ENCODE measurements at regions not wholly inside any gene's neighbourhood (a gene's known extent, or its start where the extent isn't known, plus 50 kb on each side); places are given as distances from the start of the nearest gene placed in this dataset.
"Not testable (repeated sequence)": the region's sequence is repeated elsewhere in the genome, so short reads cannot be mapped to it uniquely, and the experiment has no call there.

- H3K4me3 ChIP-seq (ENCODE audit: low read depth, low read length), result no peak overlapping the region
- DNase-seq (ENCODE audit: low read depth), result no peak
- no peak for TF ChIP-seq CTCF (IDR thresholded peaks at IDR 0.05; ENCODE audit: low read depth, low read length, missing control alignments)
Observed at GRCh38 chr5:152472083-152472482, 67.0 kb upstream of the NMUR2 start.

GRCh38 chr5:152474961-152475360 is 69.9 kb upstream of the NMUR2 start:
- no peak overlapping the region for H3K4me3 ChIP-seq (ENCODE audit: low read depth, low read length)
- TF ChIP-seq CTCF (IDR thresholded peaks at IDR 0.05; ENCODE audit: low read depth, low read length, missing control alignments), result no peak
- DNase-seq (ENCODE audit: low read depth), result no peak

GRCh38 chr5:152477536-152477935 is 72.5 kb upstream of the NMUR2 start:
- no peak for TF ChIP-seq CTCF (IDR thresholded peaks at IDR 0.05; ENCODE audit: low read depth, low read length, missing control alignments)
- no peak for DNase-seq (ENCODE audit: low read depth)
- H3K4me3 ChIP-seq (ENCODE audit: low read depth, low read length), result no peak overlapping the region

GRCh38 chr5:152479866-152480265 is 74.8 kb upstream of the NMUR2 start:
- H3K4me3 ChIP-seq (ENCODE audit: low read depth, low read length); DNase-seq (ENCODE audit: low read depth): not testable (repeated sequence)

GRCh38 chr5:152480677-152481076 is 75.6 kb upstream of the NMUR2 start:
- not testable (repeated sequence) for DNase-seq (ENCODE audit: low read depth); H3K4me3 ChIP-seq (ENCODE audit: low read depth, low read length)

GRCh38 chr5:152487130-152487529 is 82.1 kb upstream of the NMUR2 start:
- TF ChIP-seq CTCF (IDR thresholded peaks at IDR 0.05; ENCODE audit: low read depth, low read length, missing control alignments), result no peak
- DNase-seq (ENCODE audit: low read depth), result no peak
- H3K4me3 ChIP-seq (ENCODE audit: low read depth, low read length), result no peak overlapping the region

GRCh38 chr5:152488869-152489268 is 83.8 kb upstream of the NMUR2 start:
- no peak overlapping the region for H3K4me3 ChIP-seq (ENCODE audit: low read depth, low read length)
- TF ChIP-seq CTCF (IDR thresholded peaks at IDR 0.05; ENCODE audit: low read depth, low read length, missing control alignments), result no peak
- DNase-seq (ENCODE audit: low read depth), result no peak

- H3K4me3 ChIP-seq (ENCODE audit: low read depth, low read length), result no peak overlapping the region
- no peak for DNase-seq (ENCODE audit: low read depth)
- no peak for TF ChIP-seq CTCF (IDR thresholded peaks at IDR 0.05; ENCODE audit: low read depth, low read length, missing control alignments)
Observed at GRCh38 chr5:152499814-152500535, 94.9 kb upstream of the NMUR2 start.
